HG02678 (cell line): ENCODE measurements at regions not wholly inside any gene's neighbourhood (a gene's known extent, or its start where the extent isn't known, plus 50 kb on each side); places are given as distances from the start of the nearest gene placed in this dataset.

Source experiments
- ATAC-seq: cut with Tn5 transposase; IDR thresholded peaks from one replicate; pipeline ENCODE4 v1.9.1; 2021; ENCODE audit warnings: mild to moderate bottlenecking, moderate library complexity; ENCODE audit not compliant: unreplicated experiment

DNA sequence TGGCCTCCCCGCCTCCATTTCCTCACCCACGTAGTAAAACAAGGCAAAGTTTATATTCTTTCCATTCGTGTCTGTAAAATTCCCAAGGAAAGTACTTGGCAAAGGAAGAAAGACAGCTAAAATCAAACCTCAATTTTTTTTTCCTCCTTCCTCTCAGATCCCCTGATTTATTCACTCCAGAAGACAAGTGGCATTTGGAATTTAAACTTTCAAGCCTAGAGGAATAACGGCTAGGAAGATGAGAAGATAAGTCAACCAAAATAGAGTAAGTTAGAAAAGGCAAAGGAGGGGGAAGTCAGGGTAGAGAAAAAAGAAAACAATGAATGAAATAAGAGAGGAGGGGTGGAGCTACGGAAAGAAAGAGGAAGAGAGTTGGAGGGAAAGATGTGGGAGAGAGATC is 198.9 kb upstream of the PIK3C3 start:
- ATAC-seq, result no peak

DNA sequence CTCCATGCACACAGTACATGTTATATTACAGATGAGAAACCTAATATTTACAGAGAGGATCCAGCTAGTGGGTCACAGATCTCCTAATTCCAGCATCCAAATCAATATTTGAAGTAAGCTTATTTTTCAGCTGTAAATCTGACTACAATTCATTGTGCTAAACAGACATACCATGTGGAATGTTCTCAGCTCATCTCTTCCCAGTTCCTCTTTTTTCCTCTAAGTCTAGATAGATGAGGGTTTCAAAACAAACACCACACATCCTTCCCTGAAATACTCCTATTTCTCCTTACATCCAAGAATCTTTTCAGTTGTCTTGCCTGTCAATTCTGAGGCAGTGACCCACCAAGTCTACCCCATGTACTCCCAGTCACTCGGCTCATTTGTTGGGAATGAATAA is 200.7 kb upstream of the PIK3C3 start:
- ATAC-seq, result no peak

DNA sequence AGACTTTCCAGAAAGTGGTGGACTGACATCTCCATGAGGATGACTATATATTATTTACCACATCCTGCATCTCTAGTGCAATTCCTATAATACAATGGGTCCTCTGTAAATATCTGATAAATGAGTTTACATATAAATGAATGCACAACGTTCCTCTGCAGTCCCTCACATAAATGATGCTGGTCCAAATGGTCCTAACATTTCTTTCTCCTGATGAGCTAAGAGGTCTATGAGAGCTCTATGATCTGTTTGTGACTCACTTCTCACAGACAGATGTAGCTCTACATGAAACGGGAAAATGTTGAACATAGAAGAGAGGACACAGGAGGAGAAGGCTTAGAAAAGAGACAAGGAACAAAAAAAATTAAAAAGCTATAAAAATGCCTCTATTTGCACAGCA is 201.2 kb upstream of the PIK3C3 start:
- ATAC-seq, result no peak

DNA sequence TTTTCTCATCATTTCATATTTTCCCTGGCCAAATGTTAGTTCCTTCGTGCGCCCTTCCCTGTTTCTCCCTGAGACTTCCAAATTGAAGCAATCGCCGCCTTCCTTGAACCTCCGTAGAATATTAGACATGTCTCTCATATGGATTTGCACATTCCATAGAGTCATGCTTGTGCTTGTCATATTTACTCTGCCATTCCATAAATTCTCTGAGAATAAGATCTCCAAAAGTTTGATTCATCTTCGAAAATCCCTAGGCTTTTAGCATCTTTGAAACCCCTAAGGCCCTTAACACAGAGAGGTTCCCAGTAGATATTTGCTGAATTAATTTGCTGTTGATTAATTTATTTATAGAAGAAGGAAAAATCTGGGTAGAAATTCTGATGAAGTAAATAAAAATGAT is 202.2 kb upstream of the PIK3C3 start:
- no peak for ATAC-seq

DNA sequence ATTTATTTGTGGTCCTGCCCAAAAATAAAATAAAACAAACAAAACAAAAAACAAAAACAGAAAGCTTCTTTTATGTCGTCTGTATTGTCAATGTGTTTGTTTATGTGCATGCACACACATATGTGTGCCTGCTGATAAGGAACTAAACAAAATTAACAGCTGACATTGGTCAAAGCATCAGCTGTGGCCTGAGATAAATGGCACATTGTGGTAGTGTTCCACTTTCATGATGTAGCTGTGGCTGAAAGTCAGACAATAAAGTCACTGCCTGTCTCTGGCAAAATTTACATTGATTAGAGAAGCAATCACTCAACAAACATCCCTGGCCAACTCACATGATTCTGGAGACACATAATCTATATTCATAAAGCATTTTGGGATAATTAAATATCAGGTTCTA is 203.4 kb upstream of the PIK3C3 start:
- no peak for ATAC-seq

DNA sequence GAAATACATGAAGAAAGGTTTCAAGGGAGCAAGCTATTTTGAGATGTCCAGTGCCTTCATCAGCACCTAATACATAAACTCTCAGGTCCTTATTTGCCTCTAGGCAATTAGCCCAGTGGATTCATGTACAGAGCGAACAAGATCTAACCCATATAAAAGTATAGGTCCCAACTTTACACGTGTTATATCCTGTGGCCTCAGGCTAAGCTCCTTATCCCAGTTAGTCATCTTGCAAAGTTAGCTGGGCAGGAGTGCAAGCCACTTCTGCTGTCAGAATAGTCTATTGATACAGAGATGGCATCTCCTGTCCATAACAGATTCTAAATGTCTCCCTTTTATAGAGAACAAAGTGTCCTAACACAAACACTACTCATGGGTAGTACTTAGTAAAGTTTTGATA is 203.9 kb upstream of the PIK3C3 start:
- ATAC-seq, result no peak

DNA sequence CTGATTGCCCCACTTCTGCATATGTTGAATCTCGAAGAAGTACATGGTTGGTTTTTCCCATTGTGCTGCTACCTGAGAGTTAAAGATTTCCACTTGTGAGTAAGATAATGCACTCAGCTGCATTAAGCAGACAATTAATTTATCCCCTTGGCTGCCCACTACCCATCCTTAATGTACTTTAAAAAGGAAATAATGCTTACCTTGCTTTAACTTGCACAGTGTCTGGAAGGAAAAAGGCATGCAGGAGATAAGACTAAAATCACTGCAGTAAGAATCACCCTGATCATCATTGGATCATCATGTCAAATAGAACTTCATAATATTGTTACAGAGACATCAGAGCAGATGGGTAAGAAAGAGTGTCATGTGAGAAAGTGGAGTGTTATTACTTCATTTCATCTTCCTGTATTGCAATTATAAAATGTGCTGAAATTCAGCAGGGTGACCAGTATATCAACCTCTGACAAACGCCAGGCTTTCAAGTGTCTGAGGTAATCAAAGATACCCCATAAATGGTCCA is 207.3 kb upstream of the PIK3C3 start:
- no peak for ATAC-seq

DNA sequence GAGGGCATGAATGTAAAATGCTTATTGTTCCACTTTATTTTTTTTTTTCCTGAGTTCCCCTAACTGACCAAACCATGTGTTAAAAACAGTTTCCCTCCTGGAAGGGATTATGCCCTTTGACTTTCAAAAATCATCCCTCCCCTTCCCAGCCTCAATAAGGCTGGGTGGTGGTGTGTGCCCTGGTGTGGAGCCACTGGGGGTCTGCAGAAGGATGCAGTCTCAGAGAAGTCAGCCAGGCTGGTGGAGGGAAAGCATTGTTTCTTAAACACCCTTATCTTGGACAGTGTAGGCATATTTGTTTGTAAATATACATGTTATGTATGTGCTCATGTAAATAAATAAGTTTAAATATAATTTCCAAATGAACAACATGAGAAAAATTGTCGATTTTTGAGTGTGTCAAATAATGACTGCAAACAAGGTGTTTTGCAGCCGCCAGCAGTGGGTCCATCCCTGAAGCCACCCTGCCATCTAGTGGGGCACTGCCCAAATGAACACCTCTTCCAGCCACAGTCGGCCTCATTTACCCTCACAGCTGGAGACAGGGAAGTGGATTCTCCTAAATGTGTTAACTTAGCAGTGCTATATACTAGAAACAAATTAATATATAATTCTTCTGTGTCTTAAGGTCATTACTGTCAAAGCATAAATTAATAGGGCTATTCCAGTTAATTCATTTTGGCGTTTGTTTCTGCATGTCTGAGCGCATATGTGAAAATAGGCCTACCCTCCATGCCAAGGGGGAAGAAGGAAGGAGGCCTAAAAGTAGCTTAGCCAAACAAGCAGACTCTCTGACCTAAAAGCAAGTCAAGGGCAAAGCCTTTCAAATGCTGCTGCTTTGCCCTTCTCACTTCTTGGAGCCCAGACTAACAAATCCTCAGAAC is 209.6 kb upstream of the PIK3C3 start:
- ATAC-seq, result peak; percentile 75

DNA sequence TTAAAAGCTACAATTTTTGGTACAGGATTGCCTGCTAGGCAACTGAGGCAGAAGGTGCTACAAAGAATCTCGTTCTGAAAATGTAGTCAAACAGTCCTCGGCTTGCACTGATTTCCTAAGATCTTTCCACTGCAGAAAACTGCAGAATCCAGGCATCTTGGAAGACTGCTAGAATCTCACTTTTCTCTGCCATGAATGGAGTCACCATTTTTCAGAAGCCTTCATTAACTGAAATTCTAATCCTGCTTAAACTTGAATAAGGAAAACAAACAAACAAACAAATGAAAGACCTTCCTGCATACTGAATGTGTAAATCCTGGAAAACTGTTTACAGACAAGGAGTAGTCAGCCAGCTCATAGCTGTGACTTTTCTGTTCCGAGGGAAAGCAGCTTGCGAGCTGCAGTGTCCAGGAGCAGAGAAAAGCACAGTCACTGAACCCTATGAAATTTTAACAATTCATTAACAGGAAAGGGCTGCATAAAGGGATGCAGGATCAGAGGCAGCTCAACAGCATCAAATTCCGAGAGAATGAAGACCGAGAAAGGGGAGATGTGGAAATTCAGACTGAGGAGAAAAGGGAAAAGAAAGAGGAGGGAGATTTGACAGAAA is 210.5 kb upstream of the PIK3C3 start:
- ATAC-seq, result no peak

DNA sequence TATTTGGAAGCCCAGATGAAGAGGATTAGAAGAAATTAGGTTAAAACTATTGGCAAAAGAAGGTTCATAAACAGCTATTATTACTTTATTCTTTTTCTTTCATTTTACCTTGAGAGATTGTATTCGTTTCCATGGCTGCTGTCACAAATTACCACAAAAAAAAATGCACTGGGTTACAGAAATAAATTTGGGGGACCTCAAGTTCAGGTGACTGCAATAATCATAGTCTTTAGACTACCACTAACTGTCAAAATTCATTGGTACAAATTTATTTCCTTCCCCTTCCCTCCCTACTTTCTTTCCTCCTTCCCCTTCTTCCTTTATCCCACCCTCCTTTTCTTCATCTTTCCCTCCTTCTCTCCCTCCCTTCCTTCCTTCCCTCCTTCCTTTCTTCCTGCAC is 217.8 kb upstream of the PIK3C3 start:
- no peak for ATAC-seq

DNA sequence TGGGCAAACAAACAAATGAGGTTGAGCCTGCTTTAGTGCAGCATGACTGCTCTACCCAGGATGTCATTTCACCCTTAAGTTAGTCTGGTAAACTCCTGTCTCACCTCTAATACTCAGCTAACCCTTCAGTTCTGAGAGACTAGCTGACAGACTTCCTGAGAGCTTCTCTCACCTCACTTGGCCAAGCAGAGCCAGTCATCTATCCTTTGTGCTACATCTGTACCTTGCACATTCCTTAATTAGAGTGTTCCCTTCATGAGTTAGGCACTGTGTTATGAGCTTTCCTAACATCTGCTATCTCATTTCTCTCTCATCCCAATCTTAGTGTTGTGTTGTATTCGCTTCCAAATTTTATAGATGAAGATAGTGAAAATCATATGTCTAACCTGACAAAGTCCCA is 220.1 kb upstream of the PIK3C3 start:
- ATAC-seq, result no peak

DNA sequence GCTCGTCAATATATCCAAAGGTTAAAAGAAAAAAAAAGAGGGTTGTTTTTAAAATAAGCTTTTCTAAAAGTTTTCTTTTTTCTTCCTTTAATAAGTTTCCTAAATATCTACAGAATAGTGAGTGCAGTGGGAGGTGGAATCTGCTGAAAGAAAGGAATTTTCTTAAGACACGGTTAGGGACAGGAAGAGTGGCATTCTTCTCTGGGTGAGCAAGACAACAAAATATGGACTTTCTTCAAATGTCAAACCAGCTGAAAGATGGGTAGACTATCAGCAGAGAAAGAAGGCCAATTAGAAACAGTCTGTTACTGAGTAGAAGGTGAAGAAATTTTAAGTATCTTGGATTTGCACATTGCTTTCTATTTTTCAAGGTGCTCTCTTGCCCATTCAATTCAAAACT is 222.7 kb upstream of the PIK3C3 start:
- no peak for ATAC-seq

DNA sequence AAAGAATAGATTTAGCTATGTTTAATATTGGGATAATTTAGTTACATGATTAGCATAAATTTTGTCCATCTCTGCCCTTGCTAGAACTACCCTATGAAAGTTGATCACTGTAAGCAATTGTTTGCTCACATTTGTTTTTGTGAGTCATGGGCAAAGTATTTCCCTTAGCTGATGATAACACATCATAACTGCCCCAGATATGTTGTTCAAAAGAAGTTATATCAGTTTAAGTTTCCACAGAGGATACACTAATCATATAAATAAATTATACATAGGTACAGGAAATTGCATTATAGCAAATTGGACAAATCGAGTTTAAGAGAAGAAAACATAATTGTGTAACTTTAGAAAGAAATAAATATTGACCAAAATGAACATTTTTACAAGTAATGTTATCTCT is 223.2 kb upstream of the PIK3C3 start:
- no peak for ATAC-seq

DNA sequence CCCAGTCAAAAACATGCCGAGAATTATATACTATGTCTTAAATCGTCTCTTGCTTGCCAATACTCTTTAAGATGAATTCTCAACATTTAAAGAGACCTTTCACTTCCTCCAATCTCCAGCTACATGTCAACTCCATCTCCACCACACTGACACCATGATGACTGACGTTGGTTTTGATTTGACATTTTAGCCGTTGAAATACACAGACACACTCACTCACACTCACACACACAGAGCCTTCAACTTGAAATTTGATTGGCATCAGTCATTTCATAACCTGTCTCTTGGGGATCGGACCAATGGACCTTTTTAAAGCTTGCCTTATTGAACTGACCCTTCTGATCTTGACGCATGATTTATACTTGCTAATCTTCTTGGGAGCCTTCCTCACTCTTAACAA is 230.8 kb upstream of the PIK3C3 start:
- ATAC-seq, result no peak

DNA sequence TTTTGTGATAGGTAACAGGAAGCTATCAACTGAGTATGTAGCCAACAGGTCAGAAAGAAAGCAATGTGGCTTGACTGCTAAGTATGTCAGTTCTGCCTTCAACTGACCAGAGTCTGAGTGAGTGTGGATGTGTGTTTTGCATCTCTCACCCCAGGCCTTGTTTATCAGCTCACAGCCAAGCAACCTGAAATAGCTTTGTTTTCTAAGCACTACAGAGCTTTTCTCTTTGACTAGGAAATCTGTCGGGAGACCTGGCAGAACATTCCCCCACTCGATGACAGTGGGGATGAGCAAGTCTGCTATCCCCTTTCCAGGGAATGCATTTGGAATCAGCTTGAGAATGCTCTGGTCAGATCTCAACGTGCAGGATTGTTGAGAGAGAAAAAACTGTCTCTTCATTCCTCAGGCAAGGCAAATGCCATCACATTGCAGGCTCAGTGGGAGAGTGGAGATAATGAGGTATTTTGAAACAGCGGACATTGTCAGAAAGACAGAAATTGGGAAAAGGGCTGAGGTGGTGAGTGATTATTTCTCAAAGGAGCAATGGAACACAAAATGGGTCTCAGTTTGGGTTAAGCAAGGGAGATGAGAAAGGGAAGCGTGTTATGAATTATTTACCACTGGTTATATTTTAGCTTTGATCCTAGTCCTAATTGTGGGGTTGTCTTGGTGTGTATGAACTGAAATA is 233.8 kb upstream of the PIK3C3 start:
- ATAC-seq, result no peak

DNA sequence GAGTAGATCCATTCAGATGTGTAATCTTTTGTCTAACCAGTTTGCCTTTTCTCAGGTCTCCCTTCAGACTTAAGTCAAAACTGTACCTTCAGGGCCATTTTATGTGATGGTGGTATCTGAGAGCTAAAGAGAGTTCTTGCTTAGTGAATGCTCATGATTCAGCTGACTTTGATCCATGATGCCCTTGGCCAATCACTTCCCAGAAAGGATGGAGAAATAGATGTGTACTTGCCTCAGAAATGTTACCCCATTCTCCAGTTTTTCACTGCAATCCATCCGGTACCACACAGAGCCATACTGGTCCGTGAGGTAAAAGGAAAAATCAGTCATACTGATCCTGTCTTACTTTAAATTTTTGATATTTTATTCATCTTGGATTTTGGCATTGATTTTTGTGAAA is 234.8 kb upstream of the PIK3C3 start:
- no peak for ATAC-seq

DNA sequence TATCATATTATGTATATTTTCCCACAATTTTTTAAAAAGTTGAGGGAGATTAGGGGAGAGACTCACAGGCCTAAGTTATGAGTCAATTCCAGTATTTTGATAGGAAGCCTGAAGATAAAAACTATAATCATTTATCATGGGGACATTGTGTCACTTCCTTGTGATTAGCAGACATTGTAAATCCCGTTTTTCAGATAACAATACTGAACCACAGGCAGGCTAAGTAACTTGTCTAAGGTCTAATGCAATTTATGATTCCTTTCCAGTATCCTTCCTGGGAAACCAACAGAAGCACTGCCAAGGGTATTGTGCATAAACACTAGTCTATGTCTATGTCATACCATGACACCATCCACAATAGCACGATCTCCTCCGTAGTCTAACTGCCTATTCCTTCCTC is 235.2 kb upstream of the PIK3C3 start:
- no peak for ATAC-seq

DNA sequence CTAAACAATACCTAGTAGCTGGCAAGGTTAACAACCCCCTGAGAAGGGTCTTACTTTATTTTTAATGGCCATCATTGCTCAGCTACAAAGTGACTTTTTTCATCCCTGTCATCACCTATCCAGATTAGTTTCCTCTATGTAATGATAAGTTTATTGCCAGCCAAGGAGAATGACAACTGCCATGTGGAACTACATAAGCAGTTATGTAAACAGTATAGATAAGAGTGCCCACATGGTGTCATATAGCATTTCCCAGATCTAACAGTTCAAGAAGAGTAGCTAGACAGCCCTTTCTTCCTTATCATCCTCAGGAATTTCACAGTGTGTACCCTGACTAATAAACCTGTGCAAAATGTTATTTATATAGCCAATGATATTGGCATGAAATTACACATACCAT is 240.2 kb upstream of the PIK3C3 start:
- ATAC-seq, result no peak

DNA sequence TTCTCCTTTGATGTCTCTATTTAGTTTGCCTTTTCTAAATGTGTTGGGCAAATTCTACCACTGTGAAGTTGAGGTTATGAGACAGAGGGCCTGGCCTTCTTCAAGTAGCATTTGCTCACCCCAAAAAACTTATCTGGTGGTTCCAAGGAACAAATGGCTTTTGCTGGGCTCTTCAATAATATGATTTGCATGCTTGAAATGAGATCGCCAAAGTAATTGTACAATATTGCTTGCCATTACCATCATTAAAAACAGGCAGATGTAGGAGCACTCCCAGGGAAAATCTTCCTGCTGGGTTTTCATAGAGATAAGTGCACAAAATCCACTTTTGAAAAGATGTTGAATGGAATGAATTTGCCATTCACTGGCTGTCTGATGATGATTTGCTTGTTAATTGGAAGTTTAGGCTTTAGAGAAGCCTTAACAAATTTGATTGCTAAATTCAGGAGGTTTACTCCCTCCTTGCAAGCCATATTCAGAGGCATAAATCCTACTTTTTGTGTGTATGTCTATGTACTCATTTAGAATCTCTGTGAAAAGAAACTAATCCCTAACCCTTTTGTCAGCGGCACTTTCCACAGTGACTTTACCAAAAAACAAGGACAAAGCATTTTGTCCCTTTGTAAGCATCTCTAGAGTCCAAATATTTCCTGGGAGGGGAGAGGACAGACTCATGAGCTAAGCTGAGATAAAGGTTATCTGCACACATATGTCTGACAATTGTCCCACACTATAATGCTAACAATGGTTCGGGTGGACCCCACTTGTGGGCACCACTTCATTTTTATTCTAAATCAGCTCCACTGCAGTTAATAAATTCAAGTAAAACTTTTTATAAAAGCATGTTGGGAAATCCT is 240.8 kb upstream of the PIK3C3 start:
- ATAC-seq, result no peak

DNA sequence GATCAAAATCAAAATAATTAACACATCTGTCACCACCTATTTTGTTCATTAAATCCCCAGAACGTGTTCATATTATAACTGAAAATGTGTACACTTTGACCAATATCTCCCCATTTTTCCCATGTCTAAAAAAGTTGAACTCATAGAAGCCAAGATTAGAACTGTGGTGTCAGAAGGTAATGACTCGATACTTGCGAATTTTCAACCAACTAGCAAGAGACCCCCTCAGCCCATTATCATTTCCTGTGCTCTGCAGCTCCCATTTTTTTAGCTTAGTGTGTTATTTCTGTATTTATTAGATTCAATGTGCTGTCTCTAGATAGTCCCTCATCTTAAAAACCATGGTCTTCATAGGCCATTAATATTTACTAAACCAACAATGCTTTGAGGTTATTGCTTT is 248.7 kb upstream of the PIK3C3 start:
- no peak for ATAC-seq
